ENCODE measurements at regions not wholly inside any gene's neighbourhood (a gene's known extent, or its start where the extent isn't known, plus 50 kb on each side); places are given as distances from the start of the nearest gene placed in this dataset.

GRCh38 chr4:103774326-103774825 is 54.6 kb upstream of the TACR3 start:
- FAIRE-seq: no peak
- no peak for DNase-seq (ENCODE audit: insufficient read length, low spot score)

DNA sequence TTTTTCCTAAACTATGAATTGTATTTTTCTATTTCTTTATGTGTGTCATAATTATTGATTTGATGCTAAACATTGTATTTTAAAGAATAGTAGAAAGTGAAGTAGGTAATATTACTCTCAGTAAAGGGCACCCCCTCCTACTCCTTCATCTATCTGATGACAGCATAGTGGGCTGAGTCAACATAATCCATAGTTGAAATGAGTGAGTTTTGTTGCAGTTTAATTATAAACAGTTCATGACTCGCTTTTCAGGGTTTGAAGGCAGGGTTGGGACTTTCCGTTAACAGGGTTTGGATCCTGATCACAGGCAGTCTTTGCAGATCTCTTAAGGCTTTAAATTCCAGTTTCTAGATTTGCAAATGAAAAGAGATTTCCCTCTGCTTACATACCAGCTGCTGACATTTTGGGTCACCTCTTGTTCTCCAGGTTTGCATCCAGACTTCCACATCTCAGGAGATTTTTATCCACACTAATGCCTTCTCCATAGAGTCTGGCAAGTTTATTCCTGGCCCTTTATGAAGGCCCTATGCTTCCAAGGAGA is 54.0 kb upstream of the TACR3 start:
- FAIRE-seq: no peak
- TF ChIP-seq CTCF (IDR thresholded peaks at IDR 0.05; ENCODE audit: insufficient read depth, missing control alignments): no peak
- DNase-seq (ENCODE audit: insufficient read length, low spot score): no peak

More at GRCh38 chr4:103774326-103774825, 54.6 kb upstream of the TACR3 start:
- TF ChIP-seq CTCF (IDR thresholded peaks at IDR 0.05; ENCODE audit: insufficient read depth, missing control alignments): no peak

Data from D721Med (cell line).